Heart left ventricle (tissue), 16 donors: ENCODE measurements at regions not wholly inside any gene's neighbourhood (a gene's known extent, or its start where the extent isn't known, plus 50 kb on each side); places are given as distances from the start of the nearest gene placed in this dataset.

ENCODE experiments used
- ATAC-seq, 4 donors: fragments of 200-7000 bp; cut with Tn5 transposase; one replicate each; pipeline ENCODE4 v1.9.1; 2020 to 2022; ENCODE audit warnings: moderate library complexity in 4 of 4, mild to moderate bottlenecking in 3 of 4, moderate number of reproducible peaks in 1 of 4
- DNase-seq, 5 donors: peaks; one replicate each; pipeline ENCODE4 v3.0.0-alpha.2; 2020
- H3K27ac ChIP-seq, 12 donors: fragments of 200-600 bp; sonication (generic) in 4 of 12; one replicate each; pipeline versions ENCODE4 v1.5.0 to v1.8.0; 2016 to 2022; ENCODE audit warnings: mild to moderate bottlenecking in 2 of 12
- H3K27me3 ChIP-seq, 9 donors: fragments of 200-600 bp; sonication (generic) in 2 of 9; one replicate each; pipeline versions ENCODE4 v1.5.1 to v1.8.0; 2016 to 2022; ENCODE audit warnings: mild to moderate bottlenecking in 3 of 9
- H3K36me3 ChIP-seq, 9 donors: fragments of 200-600 bp; sonication (generic) in 2 of 9; one replicate each; pipeline versions ENCODE4 v1.5.0 to v1.8.0; 2018 to 2022; ENCODE audit warnings: mild to moderate bottlenecking in 2 of 9
- H3K4me1 ChIP-seq, 12 donors: fragments of 200-600 bp; sonication (generic) in 4 of 12; one replicate each; pipeline versions ENCODE4 v1.5.0 to v1.8.0; 2016 to 2022; ENCODE audit warnings: mild to moderate bottlenecking in 3 of 12
- H3K4me3 ChIP-seq, 12 donors: fragments of 200-600 bp; sonication (generic) in 4 of 12; one replicate each; pipeline versions ENCODE4 v1.5.0 to v1.8.0; 2017 to 2022; ENCODE audit warnings: mild to moderate bottlenecking in 9 of 12, moderate library complexity in 4 of 12
- H3K9me3 ChIP-seq, 12 donors: fragments of 200-600 bp; sonication (generic) in 4 of 12; one replicate each; pipeline versions ENCODE4 v1.5.0 to v1.8.0; 2016 to 2022; ENCODE audit warnings: mild to moderate bottlenecking in 1 of 12
- CTCF ChIP-seq, 12 donors: fragments of 200-600 bp; sonication (generic) in 4 of 12; IDR thresholded peaks; one replicate each; pipeline versions ENCODE4 v1.5.0 to v1.8.0; 2018 to 2022; ENCODE audit warnings: antibody characterized with exemption in 12 of 12, mild to moderate bottlenecking in 5 of 12
- POLR2A ChIP-seq, 2 donors: fragments of 450-650 bp; IDR thresholded peaks; one replicate each; pipeline ENCODE4 v1.6.1; 2017; ENCODE audit warnings: antibody characterized with exemption in 2 of 2, mild to moderate bottlenecking in 2 of 2, moderate library complexity in 2 of 2
- WGBS, 4 donors: extraction: QIAGEN DNeasy Blood & Tissue Kit in 2 of 4; methylation state at CpG; one replicate each; pipeline versions ENCODE4 v1.1.5 to v1.1.7; 2013 to 2018; 5-methylcytosine and 5-hydroxymethylcytosine counted together
- intact Hi-C, 10 donors: fragments of 100-400 bp; cut with DNase I; formaldehyde crosslinking; loops; one replicate each; pipeline versions ENCODE4 v1.11.1 to v1.14.2; 2022
- donor health status: ischemic (EF 13 %, LVEDD 7.1; RV severe dilation, severe dysfunction).
- donor health status: healthy with polysubstance abuse.
- donor health status: DM: no; HTN: yes; CAD: no.
- donor health status: DM: no; HTN: no; CAD: no.
- donor health status: ischemic (EF 25% LVEDD 6.9; RV normal size, moderate dysfunction).
- donor health status: ischemic (EF 25% LVEDD 5.7; RV mildly dilated, moderate dysfunction).
- donor health status: healthy.
- donor health status: DM: yes; HTN: yes; CAD: no.
- donor health status: ischemic (EF 35%, LVEDD 5.7; RV mildly dilated, moderate dysfunction).
- donor health status: nonischemic (EF 11% LVEDD 7.7; RV severe dilation, severe dysfunction).
- donor health status: DM: yes; HTN: yes; CAD: no.
- donor health status: PGD.
- donor health status: ischemic (EF 29% LVEDD 5.4; RV normal size, mild dysfunction).
- donor health status: nonischemic (EF 23%, LVEDD 6.1; RV moderate dilation, normal function).

- 60 to 73% (median 66%) methylated on average over 9 of the region's 9 CpGs for WGBS, 4 donors
- TF ChIP-seq CTCF (IDR thresholded peaks at IDR 0.05), result no peak
- ATAC-seq, result no peak
- H3K27me3 ChIP-seq, result no peaks in the 10 kb centered on the region
- H3K36me3 ChIP-seq, result no peaks in the 10 kb centered on the region
- intact Hi-C loops, result no loop called here
- no peak for DNase-seq
- peaks cover 0 to 4% (median 0%) of the 10 kb centered on the region in 12 donors for H3K4me1 ChIP-seq
- H3K9me3 ChIP-seq, result no peaks in the 10 kb centered on the region
- H3K27ac ChIP-seq, result no peak overlapping the region
- no peak overlapping the region for H3K4me3 ChIP-seq
Measured at GRCh38 chr7:39810204-39810642, 139.8 kb upstream of the CDK13 start.

GRCh38 chr7:39810710-39811109 is 139.3 kb upstream of the CDK13 start:
- intact Hi-C loops, result no loop called here
- no peaks in the 10 kb centered on the region for H3K9me3 ChIP-seq
- no peaks in the 10 kb centered on the region for H3K27me3 ChIP-seq
- DNase-seq (no peak), ATAC-seq (no peak)
- no peak overlapping the region for H3K27ac ChIP-seq
- TF ChIP-seq POLR2A (IDR thresholded peaks at IDR 0.05), result no peak
- H3K36me3 ChIP-seq, result no peaks in the 10 kb centered on the region
- peaks cover 0 to 6% (median 0%) of the 10 kb centered on the region in 12 donors for H3K4me1 ChIP-seq
- WGBS, 4 donors, result 67 to 80% (median 78%) methylated on average over 4 of the region's 4 CpGs
- no peak overlapping the region for H3K4me3 ChIP-seq

DNA sequence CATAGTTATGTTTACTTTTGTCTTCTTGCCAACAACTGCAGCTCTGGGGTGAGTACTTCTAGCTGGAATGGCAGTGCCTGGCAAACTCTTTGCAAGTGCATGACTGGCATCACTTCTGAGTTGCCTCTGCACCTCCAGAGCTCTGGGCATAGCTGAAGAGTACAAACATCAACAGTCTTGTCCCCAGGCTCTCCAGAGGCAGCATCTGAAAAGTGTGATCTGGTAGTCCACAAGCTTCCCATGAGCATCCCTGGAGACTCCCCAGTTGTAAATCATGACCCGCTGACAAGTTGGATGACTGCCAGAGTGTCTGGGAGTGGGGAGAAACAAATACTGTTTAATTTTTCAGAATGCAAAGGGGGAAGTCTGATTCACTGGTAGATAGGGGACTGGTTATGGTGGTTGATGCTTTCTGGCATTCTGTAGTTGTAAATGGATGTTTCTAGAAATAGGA is 138.9 kb upstream of the CDK13 start:
- H3K27me3 ChIP-seq, result no peaks in the 10 kb centered on the region
- intact Hi-C loops, result no loop called here
- peak in 1 of 4 donors; percentile 10 for ATAC-seq
- peaks cover 0 to 8% (median 0%) of the 10 kb centered on the region in 12 donors for H3K4me1 ChIP-seq
- no peak overlapping the region for H3K4me3 ChIP-seq
- no peaks in the 10 kb centered on the region for H3K36me3 ChIP-seq
- WGBS, 4 donors, result 23 to 28% (median 24%) methylated on average over 1 of the region's 1 CpG
- DNase-seq, result no peak
- H3K27ac ChIP-seq, result no peak overlapping the region
- TF ChIP-seq POLR2A (IDR thresholded peaks at IDR 0.05) (no peak), CTCF (IDR thresholded peaks at IDR 0.05) (no peak)
- no peaks in the 10 kb centered on the region for H3K9me3 ChIP-seq

- intact Hi-C loops, result no loop called here
- DNase-seq, result no peak
- Histone ChIP-seq H3K36me3 (no peaks in the 10 kb centered on the region), H3K4me1 (peaks cover 0 to 5% (median 0%) of the 10 kb centered on the region in 12 donors), H3K27ac (no peak overlapping the region), H3K9me3 (no peaks in the 10 kb centered on the region), H3K4me3 (no peak overlapping the region), H3K27me3 (peaks cover 0 to 3% (median 0%) of the 10 kb centered on the region in 9 donors)
- no peak for TF ChIP-seq CTCF (IDR thresholded peaks at IDR 0.05)
- no peak for TF ChIP-seq POLR2A (IDR thresholded peaks at IDR 0.05)
- WGBS, 4 donors, result 44 to 62% (median 47%) methylated on average over 7 of the region's 7 CpGs
- ATAC-seq, result no peak
Measured at GRCh38 chr7:39816462-39817060, 133.5 kb upstream of the CDK13 start.

DNA sequence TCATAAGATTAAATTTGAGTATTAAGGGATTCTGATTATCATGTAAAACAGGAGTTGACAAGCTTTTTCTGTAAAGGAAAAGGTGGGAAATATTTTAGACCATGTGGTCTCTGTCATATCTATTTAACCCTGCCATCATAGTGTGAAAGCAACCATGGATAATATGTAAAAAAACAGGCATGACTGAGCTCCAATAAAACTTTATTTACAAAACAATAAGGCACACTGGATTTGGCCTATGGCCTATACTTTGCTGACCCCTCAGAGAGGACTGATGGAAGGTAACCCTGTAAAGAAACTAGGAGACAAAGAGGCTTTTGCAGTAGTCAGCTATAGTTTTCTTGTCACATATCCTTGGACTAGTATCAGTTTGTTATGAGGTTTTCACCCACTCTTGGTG is 130.5 kb upstream of the CDK13 start:
- Histone ChIP-seq H3K4me3 (no peak overlapping the region), H3K27me3 (peaks cover 0 to 3% (median 0%) of the 10 kb centered on the region in 9 donors), H3K4me1 (peaks cover 0 to 5% (median 0%) of the 10 kb centered on the region in 12 donors), H3K36me3 (no peaks in the 10 kb centered on the region), H3K9me3 (no peaks in the 10 kb centered on the region), H3K27ac (no peak overlapping the region)
- TF ChIP-seq POLR2A (IDR thresholded peaks at IDR 0.05) (no peak), CTCF (IDR thresholded peaks at IDR 0.05) (no peak)
- intact Hi-C loops, result no loop called here
- ATAC-seq (no peak), DNase-seq (no peak)
